Smooth muscle cell (in vitro differentiated cells): ENCODE measurements at regions not wholly inside any gene's neighbourhood (a gene's known extent, or its start where the extent isn't known, plus 50 kb on each side); places are given as distances from the start of the nearest gene placed in this dataset.

ENCODE experiments used
- DNase-seq: peaks from one replicate; lab custom pipeline; 2025; ENCODE audit not compliant: unreplicated experiment; lab: John Stamatoyannopoulos, UW
- H2AFZ ChIP-seq: fragments of 200-600 bp; sonication (generic); 2 replicates; pipeline ENCODE4 v1.6.0; 2016; ENCODE audit warnings: antibody characterized with exemption, low read depth, mild to moderate bottlenecking
- H3F3A ChIP-seq: fragments of 200-600 bp; sonication (generic); 2 replicates; pipeline ENCODE4 v1.6.0; 2017; ENCODE audit warnings: antibody characterized with exemption, low read depth
- H3K27ac ChIP-seq: fragments of 200-600 bp; sonication (generic); 2 replicates; pipeline ENCODE4 v1.5.1; 2016; ENCODE audit warnings: low read depth, mild to moderate bottlenecking
- H3K27me3 ChIP-seq: fragments of 200-600 bp; sonication (generic); 2 replicates; pipeline ENCODE4 v1.6.1; 2016; ENCODE audit warnings: low read depth, mild to moderate bottlenecking
- H3K36me3 ChIP-seq: fragments of 200-600 bp; sonication (generic); 2 replicates; pipeline ENCODE4 v1.5.1; 2016; ENCODE audit warnings: low read depth
- H3K4me1 ChIP-seq: fragments of 200-600 bp; sonication (generic); 2 replicates; pipeline ENCODE4 v1.5.1; 2016; ENCODE audit warnings: low read depth
- H3K4me2 ChIP-seq: fragments of 200-600 bp; sonication (generic); 2 replicates; pipeline ENCODE4 v1.6.0; 2016; ENCODE audit warnings: mild to moderate bottlenecking
- H3K4me3 ChIP-seq: fragments of 200-600 bp; sonication (generic); 2 replicates; pipeline ENCODE4 v1.5.1; 2016; ENCODE audit warnings: mild to moderate bottlenecking
- H3K79me2 ChIP-seq: fragments of 200-600 bp; sonication (generic); 2 replicates; pipeline ENCODE4 v1.6.0; 2016; ENCODE audit warnings: low read depth, mild to moderate bottlenecking
- H3K9ac ChIP-seq: fragments of 200-600 bp; sonication (generic); 2 replicates; pipeline ENCODE4 v1.6.0; 2016; ENCODE audit warnings: low read depth
- H3K9me3 ChIP-seq: fragments of 200-600 bp; sonication (generic); replicated peaks from 2 replicates; pipeline ENCODE4 v1.5.1; 2016; ENCODE audit warnings: low read depth
- H4K20me1 ChIP-seq: fragments of 200-600 bp; sonication (generic); 2 replicates; pipeline ENCODE4 v1.6.0; 2016; ENCODE audit warnings: low read depth
- CTCF ChIP-seq: fragments of 200-600 bp; sonication (generic); IDR thresholded peaks from 2 replicates; pipeline ENCODE4 v1.5.1; 2017; ENCODE audit warnings: borderline replicate concordance, mild to moderate bottlenecking, antibody characterized with exemption; ENCODE audit not compliant: insufficient read depth, poor library complexity, severe bottlenecking
- WGBS: methylation state at CpG from one replicate; pipeline ENCODE4 v1.1.7; 2016; ENCODE audit warnings: low lambda C conversion rate; 5-methylcytosine and 5-hydroxymethylcytosine counted together

DNA sequence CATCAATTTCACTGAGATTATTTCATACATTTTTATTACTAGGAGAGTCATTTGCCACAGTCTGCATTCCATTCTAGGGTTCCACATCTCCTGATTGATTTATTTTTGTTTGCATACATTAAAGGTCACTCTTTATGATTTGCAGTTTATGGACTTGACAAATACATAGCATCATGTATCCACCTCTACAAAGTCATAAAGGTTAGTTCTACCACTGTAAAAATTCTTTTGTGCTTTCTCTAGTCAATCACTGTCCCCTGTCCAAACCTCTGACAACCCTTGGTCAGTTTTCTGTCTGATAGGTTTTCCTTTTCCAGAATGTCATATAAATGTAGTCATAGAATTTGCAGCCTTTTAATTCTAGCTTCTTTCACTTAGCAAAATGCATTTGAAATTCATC lies 434.6 kb upstream of the MON1B start:
- no peak overlapping the region for H3K9ac ChIP-seq
- no peak overlapping the region for H2AFZ ChIP-seq
- no peak for TF ChIP-seq CTCF
- no peaks in the 10 kb centered on the region for H3K79me2 ChIP-seq
- no peaks in the 10 kb centered on the region for H3K9me3 ChIP-seq
- no peaks in the 10 kb centered on the region for H3F3A ChIP-seq
- no peak overlapping the region for H3K4me2 ChIP-seq
- no peaks in the 10 kb centered on the region for H4K20me1 ChIP-seq
- H3K36me3 ChIP-seq = no peaks in the 10 kb centered on the region
- H3K27me3 ChIP-seq = no peaks in the 10 kb centered on the region
- no peak for DNase-seq
- H3K4me1 ChIP-seq = no peaks in the 10 kb centered on the region
- H3K27ac ChIP-seq = no peak overlapping the region
- no peak overlapping the region for H3K4me3 ChIP-seq

- Histone ChIP-seq H3K4me2 (no peak overlapping the region), H4K20me1 (no peaks in the 10 kb centered on the region), H3K36me3 (no peaks in the 10 kb centered on the region), H3K9me3 (no peaks in the 10 kb centered on the region), H3K27ac (no peak overlapping the region), H3K9ac (no peak overlapping the region), H3K4me3 (no peak overlapping the region), H3K4me1 (no peaks in the 10 kb centered on the region), H2AFZ (no peak overlapping the region), H3K79me2 (no peaks in the 10 kb centered on the region), H3K27me3 (no peaks in the 10 kb centered on the region), H3F3A (no peaks in the 10 kb centered on the region)
- TF ChIP-seq CTCF = no peak
- DNase-seq = no peak
Measured at GRCh38 chr16:76756951-76757350, 434.0 kb upstream of the MON1B start.

DNA sequence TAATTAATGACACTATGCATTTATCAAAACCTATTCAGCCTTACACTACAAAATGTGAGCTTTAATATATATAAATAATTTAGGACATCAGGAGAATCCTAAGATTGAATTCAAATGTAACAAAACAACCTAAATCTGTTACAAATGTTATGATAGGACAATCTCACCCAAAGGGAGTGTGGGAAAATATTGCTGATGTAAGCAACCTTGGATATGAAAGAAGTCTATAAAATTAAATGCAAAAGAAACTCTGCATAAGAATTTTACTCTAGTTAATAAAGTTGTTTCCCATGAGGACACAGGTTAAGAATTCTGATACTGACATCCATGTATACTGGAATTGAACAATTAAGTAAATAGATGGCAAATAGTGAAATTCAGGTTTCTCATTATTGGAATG lies 424.5 kb upstream of the MON1B start:
- Histone ChIP-seq H3K4me2 (no peak overlapping the region), H3K9ac (no peak overlapping the region), H3K27me3 (no peaks in the 10 kb centered on the region), H3F3A (no peaks in the 10 kb centered on the region), H3K27ac (no peak overlapping the region), H3K79me2 (no peaks in the 10 kb centered on the region), H2AFZ (no peak overlapping the region), H3K36me3 (no peaks in the 10 kb centered on the region), H3K9me3 (no peaks in the 10 kb centered on the region), H4K20me1 (no peaks in the 10 kb centered on the region), H3K4me1 (no peaks in the 10 kb centered on the region), H3K4me3 (no peak overlapping the region)
- DNase-seq = no peak
- no peak for TF ChIP-seq CTCF

- H3K79me2 ChIP-seq = no peaks in the 10 kb centered on the region
- no peak overlapping the region for H3K9ac ChIP-seq
- no peak overlapping the region for H3K4me2 ChIP-seq
- H3K9me3 ChIP-seq = no peaks in the 10 kb centered on the region
- no peaks in the 10 kb centered on the region for H3F3A ChIP-seq
- WGBS = 94% methylated on average over 3 of the region's 3 CpGs
- H4K20me1 ChIP-seq = no peaks in the 10 kb centered on the region
- H2AFZ ChIP-seq = no peak overlapping the region
- TF ChIP-seq CTCF = no peak
- no peak for DNase-seq
- no peak overlapping the region for H3K4me3 ChIP-seq
- no peaks in the 10 kb centered on the region for H3K4me1 ChIP-seq
- H3K27ac ChIP-seq = no peak overlapping the region
- H3K27me3 ChIP-seq = no peaks in the 10 kb centered on the region
- H3K36me3 ChIP-seq = no peaks in the 10 kb centered on the region
Measured at GRCh38 chr16:76768316-76768715, 422.7 kb upstream of the MON1B start.
